H1 (cell line): ENCODE measurements at regions not wholly inside any gene's neighbourhood (a gene's known extent, or its start where the extent isn't known, plus 50 kb on each side); places are given as distances from the start of the nearest gene placed in this dataset.

Experiments used
- CTCF ChIA-PET: fragments of 300-600 bp; sonication (Branson Sonifier 250); formaldehyde crosslinking; loops from one replicate; lab custom pipeline; 2021; ENCODE audit not compliant: partially characterized antibody; lab: Charles Lee
- POLR2A ChIA-PET: fragments of 300-600 bp; sonication (Branson Sonifier 250); formaldehyde crosslinking; loops from one replicate; lab custom pipeline; 2021; ENCODE audit warnings: inconsistent platforms; ENCODE audit not compliant: partially characterized antibody; lab: Charles Lee
- DNase-seq, 2 experiments: peaks; one replicate each; pipeline versions ENCODE4 v3.0.0 to v3.0.0-alpha.2; 2010 to 2022; ENCODE audit warnings: low spot score in 2 of 2, low read depth in 1 of 2, mixed read lengths in 1 of 2
- FAIRE-seq: peaks from 2 replicates; lab custom pipeline; 2011; peaks lifted over from hg19 to GRCh38; lab: Jason Lieb, UNC
- H2AFZ ChIP-seq: 2 replicates; pipeline ENCODE4 v1.8.1; 2012; ENCODE audit warnings: low read length, inconsistent platforms
- H2AK5ac ChIP-seq: 2 replicates; pipeline ENCODE4 v1.6.1; 2013; ENCODE audit warnings: low read depth, low read length
- H2BK120ac ChIP-seq: replicated peaks from 2 replicates; pipeline ENCODE3; 2013; ENCODE audit warnings: low read depth, low read length, inconsistent platforms
- H2BK12ac ChIP-seq: 2 replicates; pipeline ENCODE4 v1.6.1; 2013; ENCODE audit warnings: low read depth, low read length
- H2BK15ac ChIP-seq: 2 replicates; pipeline ENCODE4 v1.6.1; 2013; ENCODE audit warnings: low read length
- H2BK20ac ChIP-seq: 2 replicates; pipeline ENCODE4 v1.6.1; 2013; ENCODE audit warnings: low read length
- H2BK5ac ChIP-seq: 2 replicates; pipeline ENCODE4 v1.6.1; 2013; ENCODE audit warnings: low read depth, low read length
- H3K14ac ChIP-seq: 2 replicates; pipeline ENCODE4 v1.6.1; 2013; ENCODE audit warnings: inconsistent platforms; ENCODE audit not compliant: insufficient read length
- H3K18ac ChIP-seq: 2 replicates; pipeline ENCODE4 v1.6.1; 2013; ENCODE audit warnings: low read length; ENCODE audit errors: extremely low read depth
- H3K23ac ChIP-seq: 2 replicates; pipeline ENCODE4 v1.6.1; 2013; ENCODE audit warnings: inconsistent platforms; ENCODE audit not compliant: insufficient read length
- H3K23me2 ChIP-seq: 2 replicates; pipeline ENCODE4 v1.6.1; 2013; ENCODE audit warnings: low read depth, low read length
- H3K27ac ChIP-seq: 2 replicates; pipeline ENCODE4 v1.6.1; 2011; ENCODE audit warnings: low read depth, low read length, inconsistent platforms
- H3K27me3 ChIP-seq, 4 experiments: replicated peaks in 1 of 4; 1 replicate in 1 of 4; 2 replicates in 3 of 4; pipeline versions ENCODE4 v1.6.1 to v1.8.1; 2011 to 2013; ENCODE audit warnings: low read length in 3 of 4, mild to moderate bottlenecking in 3 of 4, inconsistent platforms in 2 of 4, mixed read lengths in 2 of 4, moderate library complexity in 1 of 4; ENCODE audit not compliant: control insufficient read depth in 3 of 4, insufficient read depth in 3 of 4; ENCODE audit errors: extremely low read depth in 1 of 4
- H3K36me3 ChIP-seq, 4 experiments: 2 replicates each; pipeline versions ENCODE4 v1.6.1 to v1.8.1; 2011 to 2013; ENCODE audit warnings: mild to moderate bottlenecking in 4 of 4, low read length in 3 of 4, moderate library complexity in 2 of 4, control low read depth in 1 of 4, inconsistent platforms in 1 of 4; ENCODE audit not compliant: insufficient read depth in 4 of 4, control insufficient read depth in 2 of 4
- H3K4ac ChIP-seq: replicated peaks from 2 replicates; pipeline ENCODE3; 2013; ENCODE audit warnings: low read length, low read depth, mixed read lengths, inconsistent platforms; ENCODE audit not compliant: insufficient read length
- H3K4me1 ChIP-seq, 4 experiments: replicated peaks in 1 of 4; 1 replicate in 1 of 4; 2 replicates in 3 of 4; pipeline versions ENCODE4 v1.6.1 to v1.8.1; 2011 to 2013; ENCODE audit warnings: low read length in 3 of 4, inconsistent platforms in 2 of 4, mixed read lengths in 1 of 4; ENCODE audit not compliant: insufficient read depth in 4 of 4, control insufficient read depth in 3 of 4
- H3K4me2 ChIP-seq, 2 experiments: 2 replicates each; pipeline versions ENCODE4 v1.6.1 to v1.8.1; 2011 to 2013; ENCODE audit warnings: low read depth in 2 of 2, low read length in 2 of 2, control low read depth in 1 of 2, inconsistent platforms in 1 of 2, mild to moderate bottlenecking in 1 of 2; ENCODE audit not compliant: insufficient read depth in 1 of 2
- H3K4me3 ChIP-seq, 4 experiments: fragments of 200-600, 300-600 bp in 1 of 4; sonication (generic), shearing (Covaris generic), sonication (Bioruptor Twin) in 1 of 4; 2 replicates each; pipeline versions ENCODE4 v1.5.1 to v1.8.1; 2011 to 2016; ENCODE audit warnings: low read length in 4 of 4, low read depth in 3 of 4, control low read depth in 2 of 4, inconsistent platforms in 2 of 4, mild to moderate bottlenecking in 2 of 4, mixed read lengths in 1 of 4, moderate library complexity in 1 of 4; ENCODE audit not compliant: insufficient read depth in 2 of 4; ENCODE audit errors: extremely low read depth in 1 of 4
- H3K56ac ChIP-seq: replicated peaks from 2 replicates; pipeline ENCODE3; 2013; ENCODE audit warnings: low read depth, mild to moderate bottlenecking, mixed read lengths, low read length, inconsistent platforms; ENCODE audit not compliant: insufficient read length
- H3K79me1 ChIP-seq: 2 replicates; pipeline ENCODE4 v1.6.1; 2013; ENCODE audit warnings: low read depth, low read length, control low read depth
- H3K79me2 ChIP-seq, 2 experiments: 2 replicates each; pipeline versions ENCODE4 v1.6.1 to v1.8.1; 2012 to 2013; ENCODE audit warnings: low read length in 2 of 2, mild to moderate bottlenecking in 2 of 2, inconsistent platforms in 1 of 2; ENCODE audit not compliant: insufficient read depth in 2 of 2, control insufficient read depth in 1 of 2
- H3K9ac ChIP-seq, 4 experiments: replicated peaks in 1 of 4; 1 replicate in 1 of 4; 2 replicates in 3 of 4; pipeline versions ENCODE4 v1.6.1 to v1.8.1; 2011 to 2013; ENCODE audit warnings: low read depth in 3 of 4, low read length in 3 of 4, control low read depth in 2 of 4, mild to moderate bottlenecking in 2 of 4, moderate library complexity in 2 of 4, inconsistent platforms in 1 of 4; ENCODE audit errors: extremely low read depth in 1 of 4
- H3K9me3 ChIP-seq, 2 experiments: 2 replicates each; pipeline versions ENCODE4 v1.6.1 to v1.8.1; 2012 to 2013; ENCODE audit warnings: mild to moderate bottlenecking in 2 of 2, moderate library complexity in 2 of 2, control low read depth in 1 of 2, inconsistent platforms in 1 of 2, low read depth in 1 of 2, low read length in 1 of 2, mixed read lengths in 1 of 2; ENCODE audit not compliant: insufficient read depth in 2 of 2
- H4K20me1 ChIP-seq, 2 experiments: replicated peaks in 1 of 2; 2 replicates each; pipeline versions ENCODE3 to v1.8.1; 2011 to 2013; ENCODE audit warnings: inconsistent platforms in 2 of 2, low read length in 2 of 2, mild to moderate bottlenecking in 1 of 2; ENCODE audit not compliant: insufficient read depth in 2 of 2, control insufficient read depth in 1 of 2
- H4K5ac ChIP-seq: 2 replicates; pipeline ENCODE4 v1.6.1; 2013; ENCODE audit warnings: low read length, low read depth, mixed read lengths, inconsistent platforms; ENCODE audit not compliant: insufficient read length
- H4K8ac ChIP-seq: 2 replicates; pipeline ENCODE4 v1.8.0; 2013; ENCODE audit warnings: mild to moderate bottlenecking, moderate library complexity, low read length, inconsistent platforms; ENCODE audit not compliant: insufficient read depth; ENCODE audit errors: extremely low read depth
- H4K91ac ChIP-seq: replicated peaks from 2 replicates; pipeline ENCODE3; 2013; ENCODE audit warnings: low read length, mixed read lengths, inconsistent platforms; ENCODE audit not compliant: insufficient read length
- BCL11A ChIP-seq, 2 experiments: IDR thresholded peaks; one replicate each; pipeline ENCODE4 v1.6.1; 2011; ENCODE audit warnings: low read depth in 2 of 2, low read length in 2 of 2, mild to moderate bottlenecking in 2 of 2
- BRCA1 ChIP-seq: IDR thresholded peaks from 2 replicates; pipeline ENCODE4 v1.6.1; 2012; ENCODE audit warnings: low read depth, low read length, improper control_type of control experiment
- CEBPB ChIP-seq: IDR thresholded peaks from 2 replicates; pipeline ENCODE4 v1.6.1; 2012; ENCODE audit warnings: low read depth, low read length
- CHD1 ChIP-seq: IDR thresholded peaks from 2 replicates; pipeline ENCODE4 v1.6.1; 2012; ENCODE audit warnings: low read depth, low read length, improper control_type of control experiment
- CTBP2 ChIP-seq: IDR thresholded peaks from 2 replicates; pipeline ENCODE4 v1.7.0; 2011; ENCODE audit warnings: borderline replicate concordance, mild to moderate bottlenecking, moderate library complexity, mixed read lengths, low read length; ENCODE audit not compliant: insufficient read depth, insufficient read length
- FOSL1 ChIP-seq: IDR thresholded peaks from 2 replicates; pipeline ENCODE4 v1.6.1; 2011; ENCODE audit warnings: mild to moderate bottlenecking, low read depth, low read length, moderate library complexity; ENCODE audit not compliant: insufficient read depth
- HDAC6 ChIP-seq: IDR thresholded peaks from one replicate; pipeline ENCODE4 v1.7.1; 2012; ENCODE audit warnings: low read depth, mild to moderate bottlenecking, inconsistent platforms, low read length, moderate library complexity
- JUND ChIP-seq: IDR thresholded peaks from 2 replicates; pipeline ENCODE4 v1.6.1; 2011; ENCODE audit warnings: mild to moderate bottlenecking, improper control_type of control experiment, low read length
- RBBP5 ChIP-seq: IDR thresholded peaks from 2 replicates; pipeline ENCODE4 v1.7.1; 2012; ENCODE audit warnings: low read depth, mild to moderate bottlenecking, inconsistent platforms, low read length, moderate library complexity, borderline replicate concordance
- SIN3A ChIP-seq, 2 experiments: IDR thresholded peaks in 1 of 2; conservative IDR thresholded peaks in 1 of 2; 2 replicates each; pipeline ENCODE4 v1.6.1; 2011 to 2012; ENCODE audit warnings: low read length in 2 of 2, improper control_type of control experiment in 1 of 2, low read depth in 1 of 2, mild to moderate bottlenecking in 1 of 2
- TAF1 ChIP-seq: IDR thresholded peaks from 2 replicates; pipeline ENCODE4 v1.6.1; 2011; ENCODE audit warnings: mild to moderate bottlenecking, low read depth, low read length
- TF ChIP-seq, protein P1 (sequence below), 3 experiments: IDR thresholded peaks; 1 replicate in 2 of 3; 2 replicates in 1 of 3; pipeline versions ENCODE4 v1.5.1 to v1.6.1; 2011; ENCODE audit warnings: low read length in 3 of 3, mild to moderate bottlenecking in 3 of 3, inconsistent platforms in 2 of 3, low read depth in 1 of 3, moderate library complexity in 1 of 3; ENCODE audit not compliant: insufficient read depth in 1 of 3; ENCODE audit errors: control extremely low read depth in 1 of 3

DNA sequence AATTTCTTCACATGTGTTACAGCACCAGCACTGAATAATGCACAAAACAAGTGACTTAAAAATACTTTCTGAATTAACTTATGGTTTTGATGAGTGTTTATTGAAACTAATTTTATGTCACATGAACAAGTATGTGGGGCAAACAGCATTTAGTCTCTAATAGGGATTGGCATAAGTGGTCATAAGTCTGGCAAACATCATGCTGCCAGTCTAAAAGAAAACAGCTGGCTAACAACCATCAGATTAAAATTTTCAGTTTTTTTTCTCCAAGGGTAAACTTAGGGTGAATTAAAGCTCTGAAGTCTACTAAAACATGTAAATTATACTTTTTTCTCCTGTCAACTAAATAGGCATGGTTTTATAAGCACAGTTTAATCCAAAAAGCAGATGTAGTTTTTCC, 1014.2 kb downstream of the FAT4 start:
- no peak overlapping the region for H3K4me3 ChIP-seq
- no peak overlapping the region for H3K9ac ChIP-seq
- no peaks in the 10 kb centered on the region for H3K79me2 ChIP-seq
- H4K20me1 ChIP-seq: no peaks in the 10 kb centered on the region
- no peak overlapping the region for H3K14ac ChIP-seq
- H3K9me3 ChIP-seq: no peaks in the 10 kb centered on the region
- FAIRE-seq: no peak
- H4K5ac ChIP-seq: no peak overlapping the region
- H3K23me2 ChIP-seq: no peaks in the 10 kb centered on the region
- POLR2A ChIA-PET: no interaction called here
- H3K23ac ChIP-seq: no peak overlapping the region
- H2BK20ac ChIP-seq: no peak overlapping the region
- no peak overlapping the region for H2AFZ ChIP-seq
- H2BK12ac ChIP-seq: no peak overlapping the region
- no peak overlapping the region for H3K4ac ChIP-seq
- H2BK5ac ChIP-seq: no peak overlapping the region
- TF ChIP-seq CTBP2: no peak
- TF ChIP-seq, protein P1, sequence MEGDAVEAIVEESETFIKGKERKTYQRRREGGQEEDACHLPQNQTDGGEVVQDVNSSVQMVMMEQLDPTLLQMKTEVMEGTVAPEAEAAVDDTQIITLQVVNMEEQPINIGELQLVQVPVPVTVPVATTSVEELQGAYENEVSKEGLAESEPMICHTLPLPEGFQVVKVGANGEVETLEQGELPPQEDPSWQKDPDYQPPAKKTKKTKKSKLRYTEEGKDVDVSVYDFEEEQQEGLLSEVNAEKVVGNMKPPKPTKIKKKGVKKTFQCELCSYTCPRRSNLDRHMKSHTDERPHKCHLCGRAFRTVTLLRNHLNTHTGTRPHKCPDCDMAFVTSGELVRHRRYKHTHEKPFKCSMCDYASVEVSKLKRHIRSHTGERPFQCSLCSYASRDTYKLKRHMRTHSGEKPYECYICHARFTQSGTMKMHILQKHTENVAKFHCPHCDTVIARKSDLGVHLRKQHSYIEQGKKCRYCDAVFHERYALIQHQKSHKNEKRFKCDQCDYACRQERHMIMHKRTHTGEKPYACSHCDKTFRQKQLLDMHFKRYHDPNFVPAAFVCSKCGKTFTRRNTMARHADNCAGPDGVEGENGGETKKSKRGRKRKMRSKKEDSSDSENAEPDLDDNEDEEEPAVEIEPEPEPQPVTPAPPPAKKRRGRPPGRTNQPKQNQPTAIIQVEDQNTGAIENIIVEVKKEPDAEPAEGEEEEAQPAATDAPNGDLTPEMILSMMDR (IDR thresholded peaks at IDR 0.05; ENCODE audit: control extremely low read depth in 1 of 3, insufficient read depth in 1 of 3, low read depth in 1 of 3, low read length in 3 of 3): no peak
- TF ChIP-seq BRCA1: no peak
- TF ChIP-seq RBBP5: no peak
- no peak for TF ChIP-seq TAF1
- no peak for TF ChIP-seq SIN3A (conservative IDR thresholded peaks at IDR 0.05 in 1 of 2, IDR thresholded peaks at IDR 0.05 in 1 of 2; ENCODE audit: low read depth in 1 of 2, low read length in 2 of 2)
- no peak for TF ChIP-seq BCL11A (IDR thresholded peaks at IDR 0.05; ENCODE audit: low read depth in 2 of 2, low read length in 2 of 2)
- TF ChIP-seq HDAC6: no peak
- no peak for TF ChIP-seq CEBPB
- no peak for TF ChIP-seq FOSL1
- TF ChIP-seq JUND: no peak
- no peak for TF ChIP-seq CHD1
- no peak overlapping the region for H3K4me2 ChIP-seq
- no peak overlapping the region for H2BK15ac ChIP-seq
- H2AK5ac ChIP-seq: no peak overlapping the region
- H3K36me3 ChIP-seq: no peaks in the 10 kb centered on the region
- H2BK120ac ChIP-seq: no peak overlapping the region
- H3K18ac ChIP-seq: no peak overlapping the region
- CTCF ChIA-PET: no interaction called here
- H4K91ac ChIP-seq: no peak overlapping the region
- H3K4me1 ChIP-seq: no peaks in the 10 kb centered on the region
- no peak overlapping the region for H3K27ac ChIP-seq
- no peak for DNase-seq
- H3K27me3 ChIP-seq: no peaks in the 10 kb centered on the region
- H4K8ac ChIP-seq: no peak overlapping the region
- H3K56ac ChIP-seq: no peak overlapping the region
- no peaks in the 10 kb centered on the region for H3K79me1 ChIP-seq
